SK-N-SH (cell line): ENCODE measurements at regions not wholly inside any gene's neighbourhood (a gene's known extent, or its start where the extent isn't known, plus 50 kb on each side); places are given as distances from the start of the nearest gene placed in this dataset.

ENCODE experiments used
- CHD2 ChIP-seq: fragments of 150-350 bp; IDR thresholded peaks from 2 replicates; pipeline ENCODE4 v1.6.1; 2018; ENCODE audit warnings: low read length; ENCODE audit not compliant: partially characterized antibody
- CTCF ChIP-seq: fragments of 200-600 bp; sonication (generic); IDR thresholded peaks from 2 replicates; pipeline ENCODE4 v1.6.1; 2017; ENCODE audit warnings: antibody characterized with exemption, mild to moderate bottlenecking, moderate library complexity
- EP300 ChIP-seq, 2 experiments: IDR thresholded peaks; 2 replicates each; pipeline versions ENCODE4 v1.4.0 to v1.6.1; 2012; ENCODE audit warnings: borderline replicate concordance in 1 of 2, low read depth in 1 of 2, low read length in 1 of 2
- FOXM1 ChIP-seq: IDR thresholded peaks from 2 replicates; pipeline ENCODE4 v1.4.0; 2012; ENCODE audit warnings: low read depth, mild to moderate bottlenecking
- POLR2AphosphoS5 ChIP-seq: IDR thresholded peaks from 2 replicates; pipeline ENCODE4 v1.6.1; 2012; ENCODE audit warnings: low read depth, low read length
- RCOR1 ChIP-seq: fragments of 150-350 bp; IDR thresholded peaks from 2 replicates; pipeline ENCODE4 v1.6.1; 2017; ENCODE audit warnings: antibody characterized with exemption, low read length
- RXRA ChIP-seq: IDR thresholded peaks from 2 replicates; pipeline ENCODE4 v1.4.0; 2012; ENCODE audit warnings: low read depth, mild to moderate bottlenecking, borderline replicate concordance
- ZBTB33 ChIP-seq: IDR thresholded peaks from 2 replicates; pipeline ENCODE4 v1.4.0; 2012; ENCODE audit warnings: low read depth, borderline replicate concordance

- TF ChIP-seq CTCF, result no peak
- TF ChIP-seq RXRA, result no peak
- TF ChIP-seq CHD2, result no peak
- TF ChIP-seq ZBTB33, result no peak
- TF ChIP-seq FOXM1, result no peak
- no peak for TF ChIP-seq EP300 (IDR thresholded peaks at IDR 0.05; ENCODE audit: borderline replicate concordance in 1 of 2, low read depth in 1 of 2, low read length in 1 of 2)
- TF ChIP-seq POLR2AphosphoS5, result no peak
- no peak for TF ChIP-seq RCOR1
Measured at GRCh38 chr1:209456878-209457277, 126.6 kb upstream of the CAMK1G start.
